OCI-LY3 (cell line): ENCODE measurements at regions not wholly inside any gene's neighbourhood (a gene's known extent, or its start where the extent isn't known, plus 50 kb on each side); places are given as distances from the start of the nearest gene placed in this dataset.
"Not testable (repeated sequence)": the region's sequence is repeated elsewhere in the genome, so short reads cannot be mapped to it uniquely, and the experiment has no call there.

ENCODE experiments used
- H2AFZ ChIP-seq: fragments of 200-600, 300-600 bp; shearing (Covaris generic); 2 replicates; pipeline ENCODE4 v1.6.0; 2014; ENCODE audit warnings: antibody characterized with exemption, low read depth, low read length
- H3K27ac ChIP-seq: fragments of 200-600, 300-600 bp; sonication (generic); 2 replicates; pipeline ENCODE4 v1.5.1; 2014; ENCODE audit warnings: mild to moderate bottlenecking, low read length, moderate library complexity, mixed read lengths
- H3K27me3 ChIP-seq: fragments of 200-600, 300-600 bp; sonication (generic); 2 replicates; pipeline ENCODE4 v1.6.1; 2014; ENCODE audit warnings: low read depth, low read length, mixed read lengths
- H3K36me3 ChIP-seq: fragments of 200-600, 300-600 bp; sonication (generic); replicated peaks from 2 replicates; pipeline ENCODE3; 2014; ENCODE audit warnings: low read depth, low read length, mixed read lengths
- H3K4me1 ChIP-seq: fragments of 300-600, 200-600 bp; sonication (generic); 2 replicates; pipeline ENCODE4 v1.6.1; 2014; ENCODE audit warnings: low read length, mixed read lengths
- H3K4me2 ChIP-seq: fragments of 200-600, 300-600 bp; sonication (generic); 2 replicates; pipeline ENCODE4 v1.6.1; 2014; ENCODE audit warnings: low read length, mixed read lengths
- H3K4me3 ChIP-seq: fragments of 300-600, 200-600 bp; sonication (generic); 2 replicates; pipeline ENCODE4 v1.5.1; 2014; ENCODE audit warnings: antibody characterized with exemption, mild to moderate bottlenecking, low read length, moderate library complexity
- H3K79me2 ChIP-seq: fragments of 300-600, 200-600 bp; shearing (Covaris generic); 2 replicates; pipeline ENCODE4 v1.6.1; 2014; ENCODE audit warnings: mild to moderate bottlenecking, low read length, mixed read lengths
- H3K9ac ChIP-seq: fragments of 300-600, 200-600 bp; shearing (Covaris generic); 2 replicates; pipeline ENCODE4 v1.6.0; 2014; ENCODE audit warnings: mild to moderate bottlenecking, low read length, moderate library complexity
- H3K9me3 ChIP-seq: fragments of 200-600, 300-600 bp; shearing (Covaris generic); 2 replicates; pipeline ENCODE4 v1.6.1; 2014; ENCODE audit warnings: low read length, mixed read lengths; ENCODE audit not compliant: insufficient read depth
- H4K20me1 ChIP-seq: fragments of 200-600, 300-600 bp; sonication (generic); 2 replicates; pipeline ENCODE4 v1.6.1; 2016; ENCODE audit warnings: low read length, mixed read lengths; ENCODE audit not compliant: insufficient read depth
- EZH2phosphoT487 ChIP-seq: fragments of 200-600 bp; shearing (Covaris generic); IDR thresholded peaks from 2 replicates; pipeline ENCODE4 v1.6.1; 2018; ENCODE audit warnings: antibody characterized with exemption, mixed run types, low read depth
- TF ChIP-seq, protein P1 (sequence below): fragments of 200-600, 300-600 bp; sonication (generic); IDR thresholded peaks from 2 replicates; pipeline ENCODE4 v1.5.1; 2014; ENCODE audit warnings: antibody characterized with exemption, low read length, low read depth

DNA sequence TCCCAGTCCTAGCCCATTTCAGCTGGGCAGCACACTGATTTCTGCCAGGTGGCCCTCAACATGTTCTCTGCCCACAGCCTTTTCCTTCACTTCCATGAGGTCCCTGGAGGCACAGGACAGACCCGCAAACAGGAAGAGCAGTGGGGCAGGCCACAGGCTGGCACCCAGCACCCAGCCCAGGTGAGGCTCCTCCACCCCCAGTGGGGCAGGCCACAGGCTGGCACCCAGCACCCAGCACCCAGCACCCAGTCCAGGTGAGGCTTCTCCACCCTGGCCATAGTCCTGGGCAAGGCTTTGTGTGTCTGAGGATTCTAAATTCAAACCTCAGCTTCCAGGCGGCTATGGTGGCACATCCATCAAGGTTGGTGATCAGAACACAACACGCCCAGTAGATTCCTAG is 1413.0 kb downstream of the BRD1 start:
- H3K27me3 ChIP-seq, result peaks cover 32% of the 10 kb centered on the region
- H3K36me3 ChIP-seq, result no peaks in the 10 kb centered on the region
- H4K20me1 ChIP-seq, result no peaks in the 10 kb centered on the region
- TF ChIP-seq EZH2phosphoT487, result no peak
- TF ChIP-seq, protein P1, sequence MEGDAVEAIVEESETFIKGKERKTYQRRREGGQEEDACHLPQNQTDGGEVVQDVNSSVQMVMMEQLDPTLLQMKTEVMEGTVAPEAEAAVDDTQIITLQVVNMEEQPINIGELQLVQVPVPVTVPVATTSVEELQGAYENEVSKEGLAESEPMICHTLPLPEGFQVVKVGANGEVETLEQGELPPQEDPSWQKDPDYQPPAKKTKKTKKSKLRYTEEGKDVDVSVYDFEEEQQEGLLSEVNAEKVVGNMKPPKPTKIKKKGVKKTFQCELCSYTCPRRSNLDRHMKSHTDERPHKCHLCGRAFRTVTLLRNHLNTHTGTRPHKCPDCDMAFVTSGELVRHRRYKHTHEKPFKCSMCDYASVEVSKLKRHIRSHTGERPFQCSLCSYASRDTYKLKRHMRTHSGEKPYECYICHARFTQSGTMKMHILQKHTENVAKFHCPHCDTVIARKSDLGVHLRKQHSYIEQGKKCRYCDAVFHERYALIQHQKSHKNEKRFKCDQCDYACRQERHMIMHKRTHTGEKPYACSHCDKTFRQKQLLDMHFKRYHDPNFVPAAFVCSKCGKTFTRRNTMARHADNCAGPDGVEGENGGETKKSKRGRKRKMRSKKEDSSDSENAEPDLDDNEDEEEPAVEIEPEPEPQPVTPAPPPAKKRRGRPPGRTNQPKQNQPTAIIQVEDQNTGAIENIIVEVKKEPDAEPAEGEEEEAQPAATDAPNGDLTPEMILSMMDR, result no peak
- H2AFZ ChIP-seq, result no peak overlapping the region
- no peak overlapping the region for H3K4me2 ChIP-seq
- no peak overlapping the region for H3K27ac ChIP-seq
- H3K4me1 ChIP-seq, result no peaks in the 10 kb centered on the region
- H3K79me2 ChIP-seq, result no peaks in the 10 kb centered on the region
- no peaks in the 10 kb centered on the region for H3K9me3 ChIP-seq
- no peak overlapping the region for H3K9ac ChIP-seq
- H3K4me3 ChIP-seq, result no peak overlapping the region

DNA sequence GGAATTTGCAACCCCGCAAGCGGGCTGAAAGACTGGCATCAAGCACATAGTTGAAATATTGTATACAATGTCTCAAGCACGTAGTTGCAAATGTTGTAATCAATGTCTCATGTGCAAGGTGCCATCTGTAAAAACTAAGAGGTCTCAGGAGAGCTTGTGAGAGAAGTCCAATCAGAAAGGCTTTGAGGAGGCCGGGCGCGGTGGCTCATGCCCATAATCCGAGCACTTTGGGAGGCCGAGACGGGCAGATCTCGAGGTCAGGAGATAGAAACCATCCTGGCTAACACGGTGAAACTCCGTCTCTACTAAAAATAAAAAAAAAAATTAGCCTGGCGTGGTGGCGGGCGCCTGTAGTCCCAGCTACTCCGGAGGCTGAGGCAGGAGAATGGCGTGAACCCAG is 1414.7 kb downstream of the BRD1 start:
- not testable (repeated sequence) for H3K4me1 ChIP-seq, H3K9me3 ChIP-seq, H2AFZ ChIP-seq, H3K36me3 ChIP-seq, H3K27ac ChIP-seq, H4K20me1 ChIP-seq, H3K79me2 ChIP-seq, H3K4me3 ChIP-seq, H3K4me2 ChIP-seq, H3K9ac ChIP-seq
- H3K27me3 ChIP-seq, result peaks cover 21% of the 10 kb centered on the region

DNA sequence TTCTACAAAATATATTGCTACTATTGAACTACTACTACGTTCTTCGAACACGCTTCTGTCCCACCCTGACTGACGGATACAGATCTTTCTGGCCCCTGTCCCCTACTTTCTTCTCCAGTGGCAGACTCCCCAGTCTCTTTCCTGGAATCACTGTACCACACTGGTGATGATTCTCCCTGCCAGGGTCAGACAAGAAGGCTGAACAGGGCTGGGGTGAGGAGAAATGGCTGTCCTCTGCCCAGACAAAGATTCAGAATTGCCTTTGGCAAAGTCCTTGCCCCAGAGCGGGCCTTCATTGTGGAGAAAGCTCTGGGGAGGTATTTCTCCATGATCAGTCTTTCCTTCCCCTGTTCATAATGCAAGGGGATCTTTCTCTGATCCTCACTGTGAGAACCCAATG is 1417.1 kb downstream of the BRD1 start:
- Histone ChIP-seq H3K36me3 (no peaks in the 10 kb centered on the region), H3K27me3 (0 out of 2 replicates have a peak, but pooled peaks cover 9% of the 10 kb centered on the region), H3K4me3 (no peak overlapping the region), H2AFZ (no peak overlapping the region), H3K79me2 (no peaks in the 10 kb centered on the region), H4K20me1 (no peaks in the 10 kb centered on the region), H3K9ac (no peak overlapping the region), H3K27ac (no peak overlapping the region), H3K9me3 (no peaks in the 10 kb centered on the region), H3K4me2 (no peak overlapping the region), H3K4me1 (no peaks in the 10 kb centered on the region)
- TF ChIP-seq EZH2phosphoT487, result no peak
- TF ChIP-seq, protein P1, result no peak

DNA sequence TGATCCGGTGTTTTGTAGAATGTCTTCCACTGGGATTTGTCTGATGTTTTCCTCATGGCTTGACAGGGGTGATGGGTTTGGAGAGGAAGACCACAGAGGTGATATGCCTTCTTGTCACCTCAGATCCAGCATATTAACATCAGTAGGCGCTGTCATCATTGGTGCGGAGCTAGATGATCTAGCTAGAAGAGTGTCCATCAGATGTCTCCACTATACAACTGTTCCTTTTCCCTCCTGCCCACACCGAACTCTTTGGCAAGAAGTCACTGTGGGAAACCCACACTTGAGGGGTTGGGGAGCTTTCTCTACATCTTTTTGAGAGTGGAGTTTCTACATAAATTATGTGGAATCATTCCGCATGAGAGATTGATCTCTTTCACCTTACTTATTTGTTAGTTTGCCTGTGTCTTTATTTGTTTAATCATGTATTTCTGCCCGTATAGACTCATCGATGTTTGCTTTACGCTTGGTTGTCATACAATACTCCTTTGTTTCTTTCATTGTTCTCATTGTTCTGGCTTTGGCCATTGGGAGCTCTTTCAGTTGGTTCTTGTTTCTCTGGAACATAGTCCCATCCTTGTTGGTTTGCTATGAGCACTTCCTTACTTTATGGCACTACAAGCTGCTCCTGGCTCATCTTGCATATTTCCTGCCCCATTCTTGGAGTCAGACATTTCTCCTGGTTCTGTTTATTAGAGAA is 1420.3 kb downstream of the BRD1 start:
- no peak for TF ChIP-seq EZH2phosphoT487
- TF ChIP-seq, protein P1, result no peak
- H2AFZ ChIP-seq, result no peak overlapping the region
- H3K79me2 ChIP-seq, result no peaks in the 10 kb centered on the region
- no peak overlapping the region for H3K27ac ChIP-seq
- no peaks in the 10 kb centered on the region for H3K36me3 ChIP-seq
- no peaks in the 10 kb centered on the region for H3K4me1 ChIP-seq
- H3K4me2 ChIP-seq, result no peak overlapping the region
- no peaks in the 10 kb centered on the region for H3K9me3 ChIP-seq
- no peak overlapping the region for H3K9ac ChIP-seq
- H3K27me3 ChIP-seq, result 0 out of 2 replicates have a peak, but pooled peaks cover 4% of the 10 kb centered on the region
- H3K4me3 ChIP-seq, result no peak overlapping the region
- H4K20me1 ChIP-seq, result no peaks in the 10 kb centered on the region
